Endothelial cell of umbilical vein (primary cell): ENCODE measurements at regions not wholly inside any gene's neighbourhood (a gene's known extent, or its start where the extent isn't known, plus 50 kb on each side); places are given as distances from the start of the nearest gene placed in this dataset.

ENCODE experiments used
- BruUV-seq: library from RNA; stranded (reverse); fragments of 400-500 nt; replicated peaks from 2 replicates; lab custom pipeline; 2021; lab: Mats Ljungman, UMichigan
- CTCF ChIA-PET: fragments of 300-600, 350-600 bp; sonication (Branson Sonifier 250); formaldehyde crosslinking; loops from one replicate; lab custom pipeline; 2021; ENCODE audit warnings: antibody characterized with exemption, inconsistent platforms; lab: Charles Lee
- POLR2A ChIA-PET: fragments of 300-600, 350-600 bp; sonication (Branson Sonifier 250); formaldehyde crosslinking; loops from one replicate; lab custom pipeline; 2021; ENCODE audit warnings: antibody characterized with exemption, inconsistent platforms; lab: Charles Lee
- DNase-seq: peaks from one replicate; pipeline ENCODE4 v3.0.0-alpha.2; 2011; ENCODE audit warnings: low read depth, low spot score
- FAIRE-seq: peaks from 2 replicates; lab custom pipeline; 2011; peaks lifted over from hg19 to GRCh38; lab: Jason Lieb, UNC
- H2AFZ ChIP-seq: 2 replicates; pipeline ENCODE4 v1.6.0; 2012; ENCODE audit warnings: low read depth, low read length, control low read depth, inconsistent platforms
- H3K27ac ChIP-seq: 2 replicates; pipeline ENCODE4 v1.5.1; 2011; ENCODE audit warnings: low read depth, mild to moderate bottlenecking, control low read depth, low read length, moderate library complexity; ENCODE audit not compliant: insufficient read depth
- H3K27me3 ChIP-seq, 2 experiments: 2 replicates each; pipeline versions ENCODE4 v1.6.0 to v1.6.1; 2011; ENCODE audit warnings: low read length in 2 of 2, mixed read lengths in 1 of 2; ENCODE audit not compliant: control insufficient read depth in 2 of 2, insufficient read depth in 2 of 2
- H3K36me3 ChIP-seq, 2 experiments: 2 replicates in 1 of 2; 3 replicates in 1 of 2; pipeline ENCODE4 v1.5.1; 2011; ENCODE audit warnings: low read length in 2 of 2, mild to moderate bottlenecking in 1 of 2, moderate library complexity in 1 of 2; ENCODE audit not compliant: control insufficient read depth in 2 of 2, insufficient read depth in 2 of 2; ENCODE audit errors: extremely low read depth in 1 of 2
- H3K4me1 ChIP-seq: 3 replicates; pipeline ENCODE4 v1.5.1; 2011; ENCODE audit warnings: mild to moderate bottlenecking, low read length; ENCODE audit not compliant: control insufficient read depth, insufficient read depth; ENCODE audit errors: extremely low read depth
- H3K4me2 ChIP-seq: 2 replicates; pipeline ENCODE4 v1.6.1; 2011; ENCODE audit warnings: low read length, control low read depth, mixed read lengths; ENCODE audit not compliant: insufficient read depth
- H3K4me3 ChIP-seq, 3 experiments: fragments of 200-600 bp in 1 of 3; sonication (generic), shearing (Covaris generic) in 1 of 3; replicated peaks in 1 of 3; 2 replicates each; pipeline ENCODE4 v1.5.1; 2011 to 2016; ENCODE audit warnings: control low read depth in 3 of 3, low read length in 3 of 3, mild to moderate bottlenecking in 2 of 3, inconsistent platforms in 1 of 3, low read depth in 1 of 3, moderate library complexity in 1 of 3; ENCODE audit not compliant: insufficient read depth in 1 of 3
- H3K79me2 ChIP-seq: 2 replicates; pipeline ENCODE4 v1.6.0; 2012; ENCODE audit warnings: low read length, inconsistent platforms; ENCODE audit not compliant: control insufficient read depth, insufficient read depth
- H3K9ac ChIP-seq: replicated peaks from 2 replicates; pipeline ENCODE3; 2011; ENCODE audit warnings: low read length, control low read depth; ENCODE audit not compliant: insufficient read depth; ENCODE audit errors: extremely low read depth
- H3K9me1 ChIP-seq: replicated peaks from 3 replicates; pipeline ENCODE4 v1.6.0; 2011; ENCODE audit warnings: mild to moderate bottlenecking, low read length; ENCODE audit not compliant: control insufficient read depth, insufficient read depth; ENCODE audit errors: extremely low read depth
- H3K9me3 ChIP-seq: replicated peaks from 2 replicates; pipeline ENCODE4 v1.5.1; 2012; ENCODE audit warnings: low read length, inconsistent platforms; ENCODE audit not compliant: control insufficient read depth, insufficient read depth
- H4K20me1 ChIP-seq: replicated peaks from 2 replicates; pipeline ENCODE3; 2011; ENCODE audit warnings: mild to moderate bottlenecking, low read length; ENCODE audit not compliant: control insufficient read depth, insufficient read depth; ENCODE audit errors: extremely low read depth
- CTCF ChIP-seq, 2 donors: IDR thresholded peaks; 1 replicate in 1 of 2; 2 replicates in 1 of 2; pipeline ENCODE4 v1.5.1; 2011; ENCODE audit warnings: low read length in 2 of 2, mild to moderate bottlenecking in 2 of 2, moderate library complexity in 2 of 2, control low read depth in 1 of 2, inconsistent platforms in 1 of 2, low read depth in 1 of 2; ENCODE audit not compliant: insufficient read depth in 1 of 2; ENCODE audit errors: extremely low read depth in 1 of 2
- EZH2 ChIP-seq: IDR thresholded peaks from 2 replicates; pipeline ENCODE4 v1.6.1; 2012; ENCODE audit warnings: borderline replicate concordance, low read depth, mild to moderate bottlenecking, moderate library complexity, low read length, inconsistent platforms; ENCODE audit not compliant: severe bottlenecking
- FOS ChIP-seq: IDR thresholded peaks from 2 replicates; pipeline ENCODE4 v1.6.1; 2011; ENCODE audit warnings: mild to moderate bottlenecking, low read length, moderate library complexity, borderline replicate concordance; ENCODE audit not compliant: insufficient read depth
- GATA2 ChIP-seq: IDR thresholded peaks from 2 replicates; pipeline ENCODE4 v1.7.0; 2011; ENCODE audit warnings: low read depth, mild to moderate bottlenecking, moderate library complexity, mixed read lengths, low read length; ENCODE audit not compliant: insufficient read length, insufficient read depth
- JUN ChIP-seq: IDR thresholded peaks from 2 replicates; pipeline ENCODE4 v1.6.1; 2011; ENCODE audit warnings: borderline replicate concordance, low read depth; ENCODE audit not compliant: insufficient read length, insufficient read depth
- MYC ChIP-seq: IDR thresholded peaks from one replicate; pipeline ENCODE4 v1.6.1; 2011; ENCODE audit warnings: mild to moderate bottlenecking, low read depth, low read length
- POLR2A ChIP-seq: IDR thresholded peaks from 2 replicates; pipeline ENCODE4 v1.6.1; 2012; ENCODE audit warnings: low read depth, mild to moderate bottlenecking, control low read depth, low read length
- POLR2AphosphoS5 ChIP-seq: IDR thresholded peaks from 2 replicates; pipeline ENCODE4 v1.6.1; 2012; ENCODE audit warnings: low read depth, mild to moderate bottlenecking, control low read depth, low read length, moderate library complexity; ENCODE audit not compliant: insufficient read depth
- dilution Hi-C: fragments of 300-500 bp; cut with MboI; formaldehyde crosslinking; loops from one replicate; pipeline ENCODE4 v1.15.0; 2019; ENCODE audit warnings: low sequenced_read_pairs; ENCODE audit not compliant: extremely low pct_ligation_motif_present
- intact Hi-C: fragments of 100-400 bp; cut with micrococcal nuclease; formaldehyde crosslinking; loops from one replicate; pipeline ENCODE4 v1.10.0; 2022
- TF ChIP-seq, protein P1 (sequence below): IDR thresholded peaks from 2 replicates; pipeline ENCODE4 v1.6.1; 2011; ENCODE audit not compliant: insufficient read depth, insufficient read length

DNA sequence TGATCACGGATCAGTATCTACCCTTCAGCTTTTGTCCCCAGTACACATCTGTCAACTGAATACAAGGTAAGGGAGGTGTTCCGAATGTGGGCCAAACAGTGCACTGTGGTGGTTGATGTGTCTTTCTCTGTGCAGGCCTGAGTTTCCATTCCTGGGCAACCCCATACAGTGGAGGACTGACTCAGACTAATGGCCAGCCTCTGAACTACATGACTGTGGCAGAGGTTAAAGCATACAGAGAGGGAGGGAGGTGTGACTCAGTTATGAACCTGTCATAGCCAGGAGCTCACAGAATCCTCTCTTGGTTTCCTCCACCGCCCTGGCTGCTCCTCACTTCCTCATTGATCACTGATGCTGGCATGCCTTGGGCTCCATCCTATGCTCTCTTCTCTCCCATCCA, 136.4 kb upstream of the TAS2R1 start:
- POLR2A ChIA-PET, result no interaction called here
- TF ChIP-seq JUN (no peak), GATA2 (no peak), CTCF (IDR thresholded peaks at IDR 0.05; ENCODE audit: extremely low read depth in 1 of 2, insufficient read depth in 1 of 2, low read depth in 1 of 2, low read length in 2 of 2) (no peak), POLR2AphosphoS5 (no peak), EZH2 (no peak), MYC (no peak), FOS (no peak), POLR2A (no peak)
- TF ChIP-seq, protein P1, sequence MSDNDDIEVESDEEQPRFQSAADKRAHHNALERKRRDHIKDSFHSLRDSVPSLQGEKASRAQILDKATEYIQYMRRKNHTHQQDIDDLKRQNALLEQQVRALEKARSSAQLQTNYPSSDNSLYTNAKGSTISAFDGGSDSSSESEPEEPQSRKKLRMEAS, result no peak
- no peak for FAIRE-seq
- no peaks in the 10 kb centered on the region for H3K4me1 ChIP-seq
- no peaks in the 10 kb centered on the region for H3K79me2 ChIP-seq
- dilution Hi-C loops, result no loop called here
- no peak overlapping the region for H3K9ac ChIP-seq
- BruUV-seq, result no TSS peak
- no peak overlapping the region for H3K4me2 ChIP-seq
- intact Hi-C loops, result no loop called here
- H3K27me3 ChIP-seq, result no peaks in the 10 kb centered on the region
- no peaks in the 10 kb centered on the region for H3K9me1 ChIP-seq
- no peaks in the 10 kb centered on the region for H3K36me3 ChIP-seq
- DNase-seq, result no peak
- CTCF ChIA-PET, result no interaction called here
- peaks cover 4% of the 10 kb centered on the region for H3K9me3 ChIP-seq
- no peak overlapping the region for H3K4me3 ChIP-seq
- no peak overlapping the region for H2AFZ ChIP-seq
- H3K27ac ChIP-seq, result no peak overlapping the region
- no peaks in the 10 kb centered on the region for H4K20me1 ChIP-seq
